GM21367 (cell line): ENCODE measurements at regions not wholly inside any gene's neighbourhood (a gene's known extent, or its start where the extent isn't known, plus 50 kb on each side); places are given as distances from the start of the nearest gene placed in this dataset.

ENCODE experiments used
- ATAC-seq: cut with Tn5 transposase; IDR thresholded peaks from one replicate; pipeline ENCODE4 v1.9.1; 2021; ENCODE audit not compliant: unreplicated experiment

DNA sequence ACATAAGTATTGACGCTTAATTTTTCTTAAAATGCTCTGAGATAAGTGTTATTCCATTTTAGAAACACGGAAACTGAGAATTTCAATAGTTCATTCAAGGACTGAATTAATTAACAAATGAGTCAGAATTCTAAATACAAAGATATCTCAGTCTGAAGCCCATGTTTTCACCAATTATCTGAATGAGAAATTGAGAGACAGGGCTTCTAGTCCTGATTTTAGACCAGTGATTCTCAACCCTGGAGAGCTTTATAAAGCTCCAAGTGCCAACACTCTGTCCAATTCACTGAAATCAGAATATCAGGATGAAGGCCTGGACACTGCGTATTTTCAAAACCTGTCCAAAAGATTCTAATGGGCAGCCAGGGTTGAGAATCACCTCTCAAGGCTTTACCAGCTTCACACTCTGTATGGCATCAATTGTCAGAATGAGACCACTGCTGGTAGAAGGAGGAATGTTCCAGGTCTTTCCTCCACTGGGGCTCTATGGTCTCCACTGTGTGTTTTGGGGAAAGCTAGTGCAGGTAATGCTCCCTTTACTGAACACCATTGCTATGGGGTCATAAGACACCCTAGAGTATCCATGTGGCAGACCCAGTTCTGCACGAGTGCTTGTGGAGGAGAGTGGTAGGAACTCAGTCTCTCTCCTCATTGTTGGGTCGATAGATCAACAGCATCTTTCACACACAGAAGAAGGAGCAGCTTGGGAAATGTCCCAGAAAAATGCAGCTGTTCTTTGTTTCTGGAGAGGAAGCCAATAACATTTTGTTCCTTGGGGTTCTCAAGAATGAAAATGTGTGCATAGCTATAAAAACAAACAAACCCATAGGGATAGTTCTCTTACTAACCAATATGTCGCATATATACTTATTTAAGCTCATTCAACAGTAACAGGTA, 99.7 kb upstream of the OSMR start:
- no peak for ATAC-seq

DNA sequence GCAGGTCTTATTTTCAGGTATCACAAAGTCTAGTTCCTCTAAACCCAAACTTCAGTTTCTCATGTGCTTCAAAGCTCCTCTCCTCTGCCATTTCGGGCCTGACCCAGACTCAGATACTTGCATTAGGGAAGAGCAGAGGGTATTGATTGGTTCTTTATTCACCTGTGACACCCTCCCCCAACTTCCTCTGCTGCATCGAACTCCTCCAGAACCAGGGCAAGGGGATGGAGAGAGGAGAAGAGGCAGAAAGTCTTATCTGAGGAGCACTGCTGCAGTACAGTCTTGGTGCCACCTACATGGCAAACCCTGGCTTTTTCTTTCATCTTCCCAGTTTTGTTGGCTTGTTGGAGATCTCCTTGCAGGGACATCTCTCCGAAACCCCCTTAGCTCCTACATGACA, 96.0 kb upstream of the OSMR start:
- no peak for ATAC-seq

DNA sequence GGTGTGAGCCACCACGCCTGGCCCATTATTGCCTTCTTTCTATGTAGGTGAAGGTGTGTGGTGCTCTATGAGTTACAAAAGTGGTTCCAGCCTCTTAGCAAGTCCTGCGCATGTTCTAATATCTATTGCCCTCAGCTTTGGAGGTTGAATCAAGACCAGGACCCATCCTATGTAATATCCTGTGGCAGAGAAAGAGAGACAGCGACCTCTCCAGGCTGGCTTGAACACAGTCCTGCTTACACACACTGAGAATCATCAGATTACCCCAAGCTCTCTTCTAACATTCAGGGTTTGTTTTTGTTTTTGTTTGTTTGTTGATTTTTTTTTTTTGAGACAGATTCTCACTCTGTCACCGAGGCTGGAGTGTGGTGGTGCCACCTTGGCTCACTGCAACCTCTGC, 94.7 kb upstream of the OSMR start:
- ATAC-seq: no peak

DNA sequence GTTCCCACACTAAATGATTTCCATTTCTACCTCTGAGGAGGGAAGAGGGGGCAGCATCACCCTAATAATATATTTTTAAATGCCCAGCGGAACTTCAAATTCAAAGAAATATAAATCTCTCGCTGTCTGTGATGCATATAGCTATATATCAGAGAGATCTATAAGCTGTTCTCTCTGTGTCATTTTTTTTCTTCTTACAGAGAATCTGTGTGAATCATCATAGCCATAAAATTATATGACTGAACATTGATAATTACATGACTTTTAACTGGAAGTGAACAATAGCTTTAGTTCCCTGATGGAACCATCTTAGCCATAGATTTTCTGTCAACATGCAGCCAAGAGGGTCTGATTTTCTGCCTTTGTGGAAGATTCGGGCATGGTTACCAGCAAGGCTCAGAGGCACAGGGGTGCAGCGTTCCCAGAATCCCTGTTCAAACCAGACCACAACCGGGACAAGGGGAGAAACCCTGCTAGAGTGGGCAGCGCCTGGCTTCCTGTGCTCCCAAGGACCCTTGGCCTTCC, 93.7 kb upstream of the OSMR start:
- ATAC-seq: no peak

DNA sequence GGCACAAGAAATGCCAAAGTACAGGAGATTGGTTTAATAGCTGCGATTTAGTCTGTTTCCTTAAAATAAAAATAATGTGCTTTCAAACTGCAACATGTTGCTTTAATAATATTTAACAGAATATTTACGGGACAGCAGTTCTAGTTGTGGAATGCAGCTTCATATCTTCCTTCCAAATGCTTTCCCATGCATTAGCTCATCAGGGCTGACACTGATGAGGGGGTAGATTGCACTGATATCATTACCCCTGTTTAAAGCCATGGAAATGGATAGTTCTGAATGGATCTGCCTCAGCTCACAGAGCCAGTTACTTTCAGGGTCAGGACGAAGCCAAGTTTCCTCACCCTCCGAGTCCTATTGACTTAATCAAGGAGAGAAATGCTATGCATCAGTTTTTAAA, 93.2 kb upstream of the OSMR start:
- no peak for ATAC-seq

DNA sequence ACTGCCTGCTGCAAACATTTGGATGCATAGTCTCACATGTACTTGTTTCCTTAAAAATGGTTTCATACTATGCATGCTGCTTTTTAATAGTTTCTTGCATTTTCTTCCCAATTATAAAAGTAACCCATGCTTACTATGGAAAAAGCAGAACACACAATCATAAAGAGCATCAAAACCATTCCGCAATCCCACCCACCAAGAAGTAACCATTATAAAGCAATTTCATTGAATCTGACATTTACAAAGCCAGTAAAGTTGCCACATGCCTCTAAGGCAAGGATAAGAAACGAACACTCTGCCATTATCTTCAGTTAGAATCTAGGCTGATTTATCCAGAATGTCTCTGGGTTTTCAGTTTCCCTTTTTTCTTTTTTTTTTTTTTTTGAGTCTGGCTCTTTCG, 92.7 kb upstream of the OSMR start:
- no peak for ATAC-seq

DNA sequence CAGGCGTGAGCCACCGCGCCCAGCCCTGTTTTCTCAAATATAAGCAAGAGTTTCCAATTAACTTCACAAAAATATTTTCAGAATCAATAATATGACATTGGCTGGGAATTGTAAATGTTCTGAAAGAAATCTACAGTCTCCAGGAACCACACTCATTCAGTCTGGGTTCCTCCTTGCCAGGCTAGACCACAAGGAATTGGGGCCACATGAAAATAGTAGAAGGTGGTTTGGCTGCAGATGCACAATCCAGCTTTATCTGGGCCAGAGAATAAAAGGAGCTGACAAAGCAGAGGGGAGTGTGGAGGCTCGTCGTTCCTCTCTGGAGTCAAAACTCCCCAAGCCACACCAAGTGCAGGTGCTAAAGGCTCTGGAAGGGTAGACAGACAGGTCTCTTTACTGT, 92.0 kb upstream of the OSMR start:
- ATAC-seq: no peak

DNA sequence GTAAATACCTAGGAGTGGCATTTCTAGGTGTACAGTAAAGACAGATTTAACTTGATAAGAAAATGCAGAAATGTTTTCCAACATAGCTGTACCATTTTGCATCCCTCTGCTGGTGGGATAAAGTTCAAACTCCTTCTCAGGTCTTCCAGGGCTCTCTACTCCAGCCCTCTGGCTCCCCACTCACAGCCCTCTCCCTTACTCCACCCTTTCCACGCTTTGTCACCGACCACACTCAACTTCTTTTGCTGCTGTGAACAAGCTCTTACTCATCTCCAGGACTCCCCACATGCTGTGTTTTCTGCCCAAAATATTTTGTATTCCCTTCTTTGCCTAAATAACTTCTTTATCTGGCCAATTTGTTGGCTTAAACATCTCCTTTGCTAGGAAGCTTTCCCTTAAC, 90.6 kb upstream of the OSMR start:
- ATAC-seq: no peak

DNA sequence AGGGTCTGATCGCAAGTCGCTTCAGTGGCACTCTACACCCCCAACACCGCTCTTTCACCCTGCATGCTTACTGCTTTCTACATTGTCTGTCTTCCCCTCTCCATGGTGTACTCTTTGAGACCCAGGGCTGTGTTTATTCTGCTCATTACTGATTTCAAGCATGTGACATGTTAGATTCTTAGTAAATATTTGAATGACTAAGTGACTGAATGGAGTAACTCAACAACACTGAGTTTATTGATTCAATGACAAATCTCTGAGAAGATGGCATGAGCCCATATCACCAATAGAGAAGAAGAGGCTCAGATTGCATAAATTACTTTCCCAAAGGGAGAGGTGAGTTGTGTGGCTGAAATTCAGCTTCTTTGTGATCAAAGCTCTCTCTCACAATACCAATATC, 89.7 kb upstream of the OSMR start:
- ATAC-seq: no peak

DNA sequence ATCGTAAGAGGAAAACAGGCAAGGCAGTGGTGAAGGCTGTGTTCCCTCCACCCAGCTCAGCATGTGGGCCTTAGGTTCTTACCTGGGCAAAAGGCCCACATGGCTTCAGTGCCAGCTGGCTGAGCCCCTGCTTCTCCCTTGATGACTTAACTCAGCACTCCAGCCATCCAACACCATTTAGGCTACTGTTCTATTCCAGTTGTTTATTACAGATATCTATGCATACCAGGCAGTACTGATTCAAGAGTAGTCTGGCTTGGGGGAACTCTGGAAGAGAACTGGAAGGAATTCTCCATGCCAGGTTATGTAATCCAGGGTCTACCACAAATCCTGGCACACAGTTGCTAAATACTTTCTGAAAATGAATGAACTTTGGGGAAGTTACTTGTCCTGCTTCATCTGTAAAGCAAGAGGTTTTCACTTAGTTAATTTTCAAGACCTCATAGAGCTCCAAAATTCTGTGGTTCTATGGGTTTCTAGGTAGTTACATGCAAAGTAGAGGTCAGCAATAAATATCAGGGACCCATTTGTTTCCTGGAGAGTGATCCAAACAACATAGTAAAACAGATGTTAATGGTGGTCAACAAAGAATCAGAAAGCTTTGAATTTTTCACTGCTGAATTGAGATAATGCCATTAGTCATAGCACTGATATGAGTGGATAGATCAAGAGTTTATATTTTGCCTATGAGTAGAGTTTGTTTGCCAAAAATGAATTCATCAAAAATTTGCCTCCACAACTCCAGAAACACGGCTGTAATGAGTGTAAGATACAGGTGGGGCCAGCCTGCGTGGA, 88.2 kb upstream of the OSMR start:
- no peak for ATAC-seq

DNA sequence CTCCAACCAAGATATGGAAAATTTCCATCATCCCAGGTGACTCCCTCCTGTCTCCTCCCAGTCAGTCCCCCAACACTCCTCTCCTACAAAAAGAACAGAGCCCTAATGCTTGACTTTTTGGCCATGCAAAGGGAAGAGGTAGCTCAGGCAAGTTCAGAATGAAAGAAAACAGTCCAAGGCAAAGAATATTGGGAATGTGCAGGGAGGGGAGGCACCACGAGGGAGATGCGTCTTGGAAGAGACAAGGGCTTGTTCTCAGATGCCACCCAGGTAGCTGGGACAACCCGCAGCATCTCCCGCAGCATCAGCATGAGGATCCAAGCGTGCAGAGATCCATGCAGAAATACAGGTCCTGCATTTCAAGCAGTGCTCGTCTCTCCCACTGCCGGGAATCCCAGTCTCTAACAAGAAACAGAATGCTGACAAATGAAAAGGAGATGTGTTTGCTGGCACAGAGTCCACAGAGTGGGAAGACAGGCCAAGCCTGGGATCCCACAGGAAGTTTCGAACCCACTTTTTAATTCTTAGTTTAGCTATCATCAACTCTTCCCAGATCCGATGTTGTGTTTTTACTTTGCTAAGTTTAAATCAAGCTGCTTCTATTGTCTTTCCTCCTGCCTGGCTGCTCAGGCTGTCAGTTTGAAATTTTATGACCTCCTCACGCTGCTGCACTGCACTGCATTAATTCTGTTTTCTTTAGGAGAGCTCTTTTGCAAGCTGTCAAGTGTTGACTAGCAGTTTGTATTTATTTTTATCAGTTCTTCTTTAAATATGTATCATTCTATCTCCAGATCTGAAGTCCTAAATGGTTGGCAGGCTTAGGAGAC, 86.8 kb upstream of the OSMR start:
- ATAC-seq: no peak

DNA sequence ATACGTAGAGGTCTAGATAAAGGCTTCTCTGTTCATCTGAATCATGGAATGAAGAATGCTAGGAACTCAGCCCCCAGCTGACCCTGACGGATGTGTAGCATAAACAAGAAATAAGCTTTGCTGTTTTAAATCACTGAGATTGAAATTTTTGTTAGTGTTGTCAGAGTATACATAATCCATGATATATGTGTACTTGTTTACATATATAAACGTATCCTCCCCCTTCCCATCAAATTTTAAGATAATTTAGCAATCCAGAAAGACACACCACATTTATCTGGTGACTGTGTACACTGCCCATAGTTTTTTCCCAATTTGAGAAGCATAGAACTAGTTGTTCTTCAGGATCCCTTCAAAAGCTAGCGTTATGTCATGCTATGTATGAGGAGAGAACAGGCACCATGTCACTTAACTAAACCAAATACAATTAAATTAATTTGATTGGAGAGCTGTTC, 80.8 kb upstream of the OSMR start:
- no peak for ATAC-seq

DNA sequence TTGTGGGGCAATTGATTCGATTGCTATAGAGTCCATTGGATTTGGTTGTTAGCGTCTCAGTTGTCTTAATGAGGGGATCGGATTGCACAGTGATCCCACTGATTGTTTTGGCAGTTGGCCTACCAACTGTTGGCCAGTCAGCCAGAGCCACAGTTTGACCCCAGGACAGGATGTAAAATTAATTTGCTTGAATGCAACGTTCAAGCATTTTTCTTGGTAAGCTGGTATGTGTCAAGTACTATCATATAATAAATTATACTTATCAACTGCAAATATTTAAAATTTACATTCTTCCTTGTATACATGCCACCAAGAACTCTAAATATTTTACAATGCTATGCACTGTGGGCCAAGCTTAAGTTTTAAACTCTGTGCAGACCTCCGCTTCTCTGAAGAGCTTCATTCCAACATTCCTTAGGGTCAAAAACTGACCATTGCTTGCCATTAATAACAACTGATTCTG, 80.4 kb upstream of the OSMR start:
- ATAC-seq: no peak

DNA sequence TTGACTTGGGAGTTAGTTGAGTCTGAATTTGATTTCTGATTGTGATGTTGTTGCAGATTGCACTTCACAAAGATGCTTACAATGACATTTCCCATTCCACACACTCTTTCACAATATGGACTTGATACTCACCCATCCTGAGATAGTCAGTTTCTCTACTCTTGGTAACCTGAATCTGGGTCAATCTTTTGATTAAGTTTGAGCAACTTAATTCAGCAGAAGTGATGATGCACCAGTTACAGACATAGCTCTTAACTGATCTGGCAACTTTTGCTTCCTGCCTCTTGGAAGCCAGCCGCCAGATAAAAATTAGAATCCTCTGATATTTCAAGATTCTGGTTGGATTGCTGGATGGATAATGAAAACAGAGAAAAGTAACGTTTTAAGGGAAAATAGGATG, 79.7 kb upstream of the OSMR start:
- ATAC-seq: no peak

DNA sequence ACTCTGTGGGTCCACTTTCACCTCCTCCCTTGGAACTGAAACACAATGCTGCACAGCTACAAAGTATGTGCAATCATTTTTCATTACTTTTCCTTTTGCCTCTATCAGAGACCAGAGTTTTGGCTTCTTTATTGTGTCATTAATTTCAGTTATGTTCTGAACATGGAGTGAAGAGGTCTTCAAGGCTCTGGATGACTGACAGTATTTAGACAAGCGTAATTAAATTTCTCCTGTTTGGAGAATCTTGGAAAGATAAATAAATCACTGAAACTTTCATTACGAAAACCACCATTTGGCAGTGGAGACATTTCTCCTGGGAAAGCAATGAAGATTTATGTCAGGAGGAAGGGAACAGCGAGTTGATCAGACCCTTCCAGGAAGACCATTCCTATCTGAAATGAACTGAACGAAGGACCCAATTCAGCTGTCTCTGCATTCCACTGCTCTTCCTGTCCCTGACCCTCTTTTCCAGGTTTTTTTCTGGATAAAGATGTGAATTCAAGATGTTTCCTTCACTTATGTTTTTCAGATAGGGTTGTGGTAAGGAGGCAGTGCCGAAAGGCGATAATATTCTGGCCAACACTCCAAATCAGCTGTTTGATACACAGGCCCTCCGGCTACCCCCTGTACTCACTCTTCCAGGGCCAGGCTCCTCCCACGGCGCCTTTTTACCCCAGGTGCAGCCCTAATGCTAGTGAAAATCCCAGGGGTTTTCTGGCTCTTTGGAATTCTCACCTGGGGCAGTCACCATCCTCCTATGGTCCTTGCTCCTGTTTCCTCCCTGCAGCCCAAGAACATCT, 77.2 kb upstream of the OSMR start:
- ATAC-seq: no peak

DNA sequence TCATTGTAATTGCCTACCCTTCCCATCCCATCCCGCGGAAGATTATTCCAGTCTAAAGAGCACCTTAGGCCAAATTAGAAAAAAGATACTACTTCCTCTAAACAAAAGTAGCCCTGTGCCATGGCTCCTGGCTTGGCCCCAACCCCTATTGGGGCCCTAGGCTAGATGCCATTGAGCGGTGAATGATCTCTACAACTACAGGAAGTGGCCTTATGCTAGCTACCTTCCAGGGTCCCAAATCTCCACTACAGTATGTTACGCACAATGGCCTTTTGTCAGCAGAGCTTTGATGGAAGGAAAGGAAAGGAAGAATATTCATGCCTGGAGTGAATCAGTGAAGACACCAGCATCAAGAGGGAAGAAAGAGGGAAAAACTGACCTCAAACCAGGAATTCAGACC, 73.3 kb upstream of the OSMR start:
- no peak for ATAC-seq

DNA sequence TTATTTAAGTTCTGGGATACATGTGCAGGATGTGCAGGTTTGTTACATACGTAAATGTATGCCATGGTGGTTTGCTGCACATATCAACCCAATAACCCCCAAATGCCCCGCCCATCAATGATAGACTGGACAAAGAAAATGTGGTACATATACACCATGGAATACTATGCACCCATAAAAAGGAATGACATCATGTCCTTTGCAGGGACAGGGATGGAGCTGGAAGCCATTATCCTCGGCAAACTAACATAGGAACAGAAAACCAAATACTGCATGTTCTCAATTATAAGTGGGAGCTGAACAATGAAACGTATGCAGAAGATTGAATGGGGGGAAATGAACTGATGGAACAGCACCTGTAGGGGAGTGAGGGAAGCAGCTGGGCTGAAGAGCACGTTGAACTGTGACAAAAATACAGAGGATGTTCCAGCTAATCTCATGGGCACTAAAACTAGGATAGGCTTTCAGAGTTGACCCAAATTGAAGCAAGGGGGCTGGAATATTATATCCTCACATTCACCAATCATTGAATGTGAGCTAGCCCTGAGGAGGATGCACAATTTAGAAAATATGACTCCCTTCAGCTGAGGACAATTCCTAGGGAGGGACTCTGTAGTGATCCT, 70.5 kb upstream of the OSMR start:
- no peak for ATAC-seq

DNA sequence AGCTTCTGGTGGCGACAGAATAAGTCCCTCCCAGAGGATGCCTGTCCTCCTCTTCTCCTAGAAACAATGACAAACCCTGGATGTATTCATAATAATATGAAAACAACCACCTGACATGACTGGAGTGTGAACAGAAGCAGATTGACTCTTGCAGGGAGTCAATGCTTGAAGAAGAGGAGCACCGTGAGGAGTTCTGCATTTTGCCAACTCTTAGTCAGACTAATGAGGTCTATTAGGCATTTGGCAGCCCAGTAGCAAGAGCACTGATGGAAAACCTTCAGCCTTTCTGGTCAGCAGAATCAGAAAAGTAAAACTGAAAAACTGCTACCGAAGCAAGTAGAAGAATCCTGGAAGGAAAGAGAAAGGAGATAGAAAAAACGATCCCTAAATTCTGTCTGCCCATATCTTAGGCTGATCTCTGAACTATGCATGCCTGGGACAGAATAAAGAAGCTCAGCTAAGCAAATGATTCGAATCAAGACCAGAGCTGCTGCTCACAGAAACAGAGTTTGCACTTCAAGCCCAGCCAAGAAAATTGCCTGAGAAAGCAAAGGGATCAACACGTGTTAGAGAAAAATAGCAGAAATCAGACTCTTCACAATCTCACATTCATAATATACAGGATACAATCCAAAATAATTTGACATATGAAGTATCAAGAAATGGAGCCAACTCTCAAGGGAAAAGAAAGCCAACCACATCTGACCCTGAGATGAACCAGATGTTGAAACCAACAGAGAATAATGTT, 69.5 kb upstream of the OSMR start:
- no peak for ATAC-seq

DNA sequence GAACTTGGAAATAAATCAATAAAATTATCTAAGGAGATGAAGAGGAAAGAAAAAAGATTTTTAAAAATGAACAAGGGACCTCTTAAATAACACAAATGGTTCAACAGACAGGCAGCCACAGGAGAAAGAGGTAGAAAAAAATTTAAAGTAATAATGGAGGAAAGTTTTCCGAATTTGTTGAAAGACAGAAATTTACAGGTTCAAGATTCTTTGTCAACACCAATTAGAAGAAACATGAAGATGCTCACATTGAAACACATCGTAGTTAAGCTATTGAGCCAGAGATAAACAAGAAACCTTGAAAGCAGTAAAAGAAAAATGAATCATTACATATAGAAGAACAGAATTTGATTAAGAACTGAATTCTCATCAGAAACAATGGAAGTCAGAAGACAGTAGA, 68.7 kb upstream of the OSMR start:
- ATAC-seq: no peak
